CD4-positive, alpha-beta T cell treated with Interleukin-6 at 100 ng/mL for 8 hours (primary cell): ENCODE measurements at regions not wholly inside any gene's neighbourhood (a gene's known extent, or its start where the extent isn't known, plus 50 kb on each side); places are given as distances from the start of the nearest gene placed in this dataset.
"Not testable (repeated sequence)": the region's sequence is repeated elsewhere in the genome, so short reads cannot be mapped to it uniquely, and the experiment has no call there.

ENCODE experiments used
- DNase-seq: peaks from one replicate; pipeline ENCODE4 v3.0.0-alpha.2; 2020; ENCODE audit warnings: mixed read lengths, low spot score

DNA sequence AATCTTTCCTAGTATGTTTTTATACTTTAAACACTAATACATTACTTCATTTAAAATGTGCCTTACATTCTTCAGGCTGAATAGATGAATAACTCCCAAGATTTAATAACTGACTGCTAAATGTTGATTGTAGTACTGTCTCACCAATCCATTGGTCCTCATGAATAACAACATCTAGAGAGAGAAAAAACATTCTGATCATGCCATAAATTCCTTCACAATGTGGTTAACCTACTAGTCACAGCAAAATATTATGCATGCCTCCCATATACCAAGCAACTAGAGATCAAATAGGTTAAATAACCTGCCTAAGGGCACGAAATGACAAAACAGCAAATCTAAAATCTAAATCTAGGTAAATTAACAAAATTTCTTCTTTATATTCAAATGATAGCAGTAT, 66.2 kb downstream of the SYT15 start:
- not testable (repeated sequence) for DNase-seq

DNA sequence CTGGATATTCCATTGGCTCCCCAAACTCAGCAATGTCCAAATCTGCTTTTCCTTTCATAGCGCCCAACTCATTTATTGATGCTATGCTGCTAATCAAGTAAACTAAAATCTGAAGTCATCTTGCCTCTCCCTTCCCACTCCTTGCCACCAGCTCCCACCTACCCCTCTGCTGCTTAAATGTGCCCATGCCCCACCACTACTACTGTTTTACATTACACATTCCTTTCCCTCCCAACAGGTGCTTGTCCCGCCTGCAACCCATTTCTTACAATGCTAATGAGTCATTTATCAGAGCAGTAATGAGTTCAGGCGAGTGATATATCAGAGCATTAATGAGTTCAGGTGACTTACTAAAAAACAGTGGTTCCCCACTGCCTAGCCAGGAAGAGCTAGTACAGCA, 67.2 kb downstream of the SYT15 start:
- not testable (repeated sequence) for DNase-seq

DNA sequence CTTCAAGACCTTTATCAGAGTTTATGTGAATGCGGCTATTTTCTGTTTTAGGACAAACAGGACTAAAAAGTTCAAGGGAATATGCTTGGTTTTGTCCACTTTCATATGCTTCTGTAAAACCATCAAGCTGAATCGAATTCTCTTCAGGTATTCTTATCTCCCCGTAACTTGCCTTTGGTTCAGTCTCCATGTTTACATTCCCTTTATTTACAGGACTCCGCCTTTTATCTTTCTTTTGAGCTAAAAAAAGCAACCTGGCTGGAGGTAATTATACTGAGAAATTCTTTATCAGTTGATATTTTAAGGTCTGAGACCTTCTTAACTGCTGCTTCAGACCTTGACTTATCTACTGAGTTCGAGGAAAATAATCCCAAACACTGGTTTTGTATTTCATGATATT, 72.0 kb downstream of the SYT15 start:
- not testable (repeated sequence) for DNase-seq

DNA sequence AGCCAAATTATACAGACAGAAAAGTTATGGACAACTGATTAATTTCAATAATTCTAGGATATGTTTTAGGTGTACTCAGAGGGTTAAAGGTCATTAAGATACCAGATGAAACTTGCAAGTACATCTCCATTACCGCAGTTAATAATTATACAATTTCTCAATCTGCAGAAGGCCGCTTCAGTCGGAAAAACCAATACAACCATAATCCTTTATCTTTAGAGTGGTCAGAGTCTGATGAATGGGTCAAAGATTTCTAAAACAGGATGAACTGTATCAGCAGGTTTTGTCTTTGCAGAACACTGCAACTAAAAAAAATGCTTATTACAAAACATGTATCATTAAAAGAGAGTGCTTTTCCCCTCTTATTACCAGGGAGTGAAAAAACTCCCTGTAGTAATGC, 78.5 kb downstream of the SYT15 start:
- not testable (repeated sequence) for DNase-seq

DNA sequence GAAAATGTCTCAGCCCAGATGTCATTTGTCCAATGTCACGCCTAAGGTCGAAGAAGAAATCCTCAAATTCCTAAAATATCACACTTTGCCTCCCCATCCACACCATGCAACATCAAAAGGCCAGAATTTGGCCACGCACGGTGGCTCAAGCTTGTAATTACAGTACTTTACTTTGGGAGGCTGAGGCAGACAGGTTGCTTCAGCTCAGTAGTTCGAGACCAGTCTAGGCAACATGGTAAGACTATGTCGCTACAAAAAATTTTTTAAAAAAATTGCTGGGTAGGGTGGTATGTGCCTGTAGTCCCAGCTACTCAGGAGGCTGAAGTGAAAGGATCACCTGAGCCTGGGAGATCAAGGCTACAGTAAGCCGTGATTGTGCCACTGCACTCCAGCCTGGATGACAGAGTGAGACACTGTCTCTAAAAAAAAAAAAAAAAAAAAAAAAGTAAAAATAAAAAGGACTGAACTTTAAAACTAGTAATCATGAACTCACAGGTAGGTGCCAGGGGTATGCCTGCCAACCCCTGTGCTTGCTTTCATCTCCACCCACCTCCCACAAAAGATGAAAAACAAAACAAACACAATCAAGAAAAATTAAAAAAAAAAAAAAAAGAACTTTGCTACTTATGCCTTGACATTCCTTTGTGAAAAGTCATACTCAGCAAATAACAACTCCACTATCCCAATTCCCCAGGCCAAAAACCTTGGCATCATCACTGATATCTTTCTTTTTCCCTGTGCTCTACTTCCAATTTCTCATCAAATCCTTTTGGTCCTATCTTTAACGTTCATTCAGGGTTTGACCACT, 81.3 kb downstream of the SYT15 start:
- DNase-seq, result not testable (repeated sequence)

DNA sequence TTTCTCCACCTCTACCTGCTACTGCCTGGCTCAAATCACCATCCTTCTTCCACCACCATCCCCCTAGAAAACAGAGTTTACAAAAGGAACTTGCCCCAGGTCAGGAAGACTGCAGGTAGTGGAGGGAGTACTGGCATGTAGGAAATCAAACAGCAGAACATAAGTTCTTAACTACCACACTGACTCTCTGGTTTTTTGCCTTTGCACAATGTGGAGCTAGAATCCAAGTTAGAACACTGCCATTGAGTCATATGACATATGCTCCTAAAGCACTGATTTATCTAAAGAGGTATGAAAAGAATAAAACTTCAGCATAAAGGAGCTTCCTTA, 81.9 kb downstream of the SYT15 start:
- DNase-seq, result not testable (repeated sequence)

DNA sequence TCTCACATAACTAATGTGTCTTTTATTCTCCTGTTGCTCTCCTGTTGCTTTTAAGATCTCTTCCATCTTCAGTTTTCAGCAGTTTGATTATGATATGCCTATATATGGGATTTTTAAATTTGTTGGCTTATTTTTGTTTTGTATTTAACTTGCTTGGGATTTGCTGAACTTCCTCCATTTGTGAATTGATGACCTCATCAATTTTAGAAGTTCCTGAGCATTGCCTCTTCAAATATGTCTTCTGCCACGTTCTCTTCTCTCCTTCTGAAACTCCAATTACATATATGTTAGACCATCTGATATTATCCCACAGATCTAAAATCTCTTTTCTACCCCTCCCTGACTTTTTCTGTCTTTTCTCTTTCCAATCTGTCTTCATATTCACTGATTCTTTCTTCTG, 86.6 kb downstream of the SYT15 start:
- not testable (repeated sequence) for DNase-seq

DNA sequence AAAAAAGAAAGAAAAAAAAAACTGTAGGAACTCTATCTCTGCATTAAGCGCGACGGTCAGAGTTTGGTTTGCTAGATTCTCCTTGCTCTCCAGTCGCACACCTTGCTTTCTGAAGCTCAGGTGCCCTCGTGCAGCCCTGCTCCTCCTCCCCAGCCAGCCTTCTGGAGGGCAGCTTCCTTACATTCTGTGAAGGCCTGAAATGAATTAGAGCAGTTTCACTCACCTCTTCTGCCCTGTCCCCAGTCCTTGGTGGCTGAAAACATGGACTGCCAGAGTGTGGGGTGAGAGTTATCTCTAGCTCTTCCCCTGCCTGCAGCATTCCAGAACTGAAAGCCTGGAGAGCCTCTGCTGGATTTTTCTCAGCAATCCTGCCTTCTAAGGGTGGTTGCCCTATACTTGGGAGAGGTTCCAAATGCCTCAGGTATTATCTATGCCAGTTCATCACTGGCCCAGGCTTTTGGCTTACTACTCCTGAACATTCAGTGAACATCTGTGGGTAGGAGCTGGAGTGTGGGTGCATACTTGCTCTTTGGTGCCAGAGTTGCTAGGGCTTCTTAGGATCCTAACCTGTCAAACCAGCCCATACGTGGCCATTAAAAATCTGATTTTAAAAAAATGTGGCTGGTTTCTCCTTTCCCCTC, 89.5 kb downstream of the SYT15 start:
- DNase-seq, result not testable (repeated sequence)

DNA sequence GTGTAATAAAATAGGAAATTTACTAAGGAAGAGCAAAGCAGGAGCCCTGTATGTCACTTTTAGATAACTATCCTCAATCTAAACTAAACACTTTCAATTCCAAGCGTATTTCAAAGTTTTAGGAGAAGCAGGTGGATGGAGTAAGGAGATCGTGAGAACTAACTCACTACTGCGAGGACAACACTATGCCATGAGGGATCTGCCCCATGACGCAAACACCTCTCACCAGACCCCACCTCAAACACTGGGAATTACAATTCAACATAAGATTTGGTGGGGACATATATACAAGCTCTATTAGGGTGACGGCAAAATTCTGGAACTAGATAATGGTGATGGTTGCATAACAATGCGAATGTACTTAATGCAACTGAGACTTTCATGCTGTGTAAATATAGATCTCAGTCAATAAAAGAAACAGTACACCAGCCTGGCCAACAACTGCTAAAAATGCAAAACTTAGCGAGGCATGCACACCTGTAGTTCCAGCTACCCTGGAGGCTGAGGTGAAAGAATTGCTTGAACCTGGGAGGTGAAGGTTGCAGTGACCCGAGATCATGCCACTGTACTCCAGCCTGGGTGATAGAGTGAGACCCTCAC, 99.0 kb downstream of the SYT15 start:
- DNase-seq, result not testable (repeated sequence)

DNA sequence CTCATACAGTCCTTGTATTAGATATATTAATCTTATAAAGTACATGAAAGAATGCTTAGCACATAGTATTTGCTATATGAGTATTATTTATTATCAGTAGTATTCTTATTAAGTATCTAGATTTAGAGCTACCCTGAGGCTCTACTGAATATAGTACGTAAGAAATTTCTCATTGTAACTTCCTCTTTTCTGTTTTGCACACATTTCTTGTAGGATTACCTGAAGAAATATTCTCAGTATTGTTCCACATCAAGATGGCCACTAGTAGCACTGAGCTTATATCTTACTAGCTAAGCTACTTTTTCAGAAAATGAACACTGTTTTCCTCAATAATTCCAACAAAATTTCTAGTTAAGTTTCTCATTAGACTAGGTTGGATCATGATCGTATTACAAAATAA, 112.5 kb downstream of the SYT15 start:
- DNase-seq, result not testable (repeated sequence)

DNA sequence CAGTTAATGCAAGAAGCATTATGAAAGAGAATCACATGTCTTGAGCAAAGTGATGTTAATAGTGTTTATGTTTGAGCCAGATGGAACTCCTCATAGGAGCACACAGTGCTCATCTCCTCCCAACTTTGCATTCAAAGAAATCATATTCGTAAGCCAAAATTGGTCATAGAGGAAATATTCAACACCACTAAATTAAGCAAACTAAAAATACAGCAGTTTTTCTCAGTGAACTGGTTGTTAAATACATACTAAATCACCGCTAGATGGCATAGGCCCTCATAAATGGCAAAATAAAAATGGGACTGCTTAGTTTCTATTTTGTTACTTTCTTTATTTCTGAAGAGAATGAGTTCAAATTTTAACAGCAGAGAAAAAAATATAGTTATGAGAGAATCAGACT, 114.3 kb downstream of the SYT15 start:
- not testable (repeated sequence) for DNase-seq

DNA sequence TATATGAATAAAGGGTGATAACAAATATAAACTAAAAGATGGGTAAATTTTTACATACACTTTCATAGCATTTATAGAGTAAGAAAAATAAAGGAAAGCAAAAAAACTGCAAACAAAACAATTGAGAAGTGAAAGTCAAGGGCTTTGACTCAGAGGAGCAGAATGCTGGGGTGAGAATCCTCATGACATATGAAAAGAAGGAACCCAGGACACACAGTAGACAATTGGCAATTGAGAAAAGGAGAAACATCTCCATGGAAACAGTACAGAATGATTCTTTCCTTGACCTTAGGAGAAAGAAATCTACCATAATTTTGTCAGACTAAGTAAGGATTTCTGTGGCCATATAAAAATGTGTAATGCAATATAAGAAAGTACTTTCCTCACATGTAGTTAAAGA, 138.3 kb downstream of the SYT15 start:
- not testable (repeated sequence) for DNase-seq

DNA sequence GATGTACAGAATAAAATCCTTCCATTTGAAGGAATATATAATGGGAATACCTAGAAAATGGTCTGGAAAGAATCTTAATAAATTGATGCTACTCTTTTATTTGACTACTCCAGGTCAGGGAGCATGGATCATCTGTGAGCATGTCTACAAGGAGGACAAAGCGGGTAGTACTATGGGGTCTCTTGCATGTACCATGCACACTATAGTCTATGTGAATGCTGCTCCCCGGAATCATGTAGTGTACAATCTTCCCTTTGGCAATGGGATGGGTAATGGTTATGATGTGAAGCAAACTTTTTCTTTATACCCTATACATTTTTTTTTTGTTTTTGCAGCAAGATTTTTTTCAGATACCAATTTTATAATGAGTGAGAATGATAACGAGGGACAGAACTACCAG, 139.1 kb downstream of the SYT15 start:
- DNase-seq, result not testable (repeated sequence)

DNA sequence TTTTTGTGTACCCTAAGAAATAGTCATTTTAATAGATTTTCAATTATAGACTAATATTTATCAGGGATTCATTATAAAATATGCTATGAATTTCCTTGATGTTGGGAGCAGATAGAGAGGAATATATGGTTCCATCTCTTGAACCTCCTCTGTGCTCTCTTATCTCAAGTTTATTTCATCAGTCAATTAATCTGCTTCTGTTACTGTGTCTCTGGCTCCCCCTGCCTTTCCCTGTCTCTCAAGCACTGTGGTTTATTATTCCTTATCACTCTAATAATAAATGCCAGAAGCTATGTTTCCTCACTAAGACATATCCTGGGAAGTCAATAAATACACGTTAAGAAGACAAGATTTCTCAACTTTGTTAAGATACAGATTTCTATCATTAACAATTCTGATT, 141.5 kb downstream of the SYT15 start:
- DNase-seq, result not testable (repeated sequence)

DNA sequence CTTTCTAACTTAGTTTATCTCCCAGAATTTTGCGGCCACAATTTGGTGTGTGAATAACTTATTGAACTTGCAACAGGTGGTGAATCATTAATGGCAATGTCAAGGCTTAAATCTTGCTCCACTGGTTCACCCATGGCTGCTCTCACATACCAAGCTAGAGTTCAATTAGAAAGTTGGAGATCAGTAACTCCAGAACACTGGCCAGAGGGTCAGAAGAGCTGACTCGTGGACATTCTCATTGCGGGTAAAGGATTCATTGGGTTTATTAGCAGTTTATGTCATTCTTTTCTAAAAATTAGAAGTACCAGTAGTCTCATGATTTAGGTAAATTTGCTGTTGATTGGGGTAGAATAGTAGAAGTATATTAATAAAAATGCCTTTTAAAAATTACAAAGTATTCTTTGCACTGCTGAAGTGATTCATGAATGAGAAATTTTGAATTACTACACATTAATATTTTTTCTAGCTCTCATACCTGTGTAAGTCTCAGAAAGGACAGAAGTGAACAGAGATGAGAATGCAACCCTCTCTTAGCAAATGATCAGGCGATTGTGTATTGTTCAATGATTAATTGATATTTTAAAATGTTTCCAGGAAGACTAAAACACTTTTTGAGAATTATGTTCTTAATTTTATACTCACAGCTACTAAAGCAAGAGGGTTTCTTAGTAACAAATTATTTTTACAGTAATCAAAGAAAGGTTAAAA, 142.0 kb downstream of the SYT15 start:
- DNase-seq, result not testable (repeated sequence)

DNA sequence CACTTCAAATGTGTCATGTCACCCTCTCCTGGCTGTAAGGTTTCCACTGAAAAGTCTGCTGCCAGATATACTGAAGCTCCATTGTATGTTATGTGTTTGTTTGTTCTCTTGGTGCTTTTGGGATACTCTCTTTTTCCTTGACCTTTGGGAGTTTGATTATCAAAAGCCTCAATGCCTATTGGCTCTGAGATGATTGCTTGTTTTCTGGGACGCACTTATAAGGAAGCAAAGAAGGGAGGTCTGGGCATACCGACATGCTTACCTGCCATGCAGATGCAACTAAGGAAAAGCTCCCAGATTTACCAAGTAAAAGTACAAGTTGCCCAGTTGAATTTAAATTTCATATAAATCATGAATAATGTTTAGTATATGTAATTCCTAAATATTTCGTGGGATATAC, 145.3 kb downstream of the SYT15 start:
- not testable (repeated sequence) for DNase-seq

DNA sequence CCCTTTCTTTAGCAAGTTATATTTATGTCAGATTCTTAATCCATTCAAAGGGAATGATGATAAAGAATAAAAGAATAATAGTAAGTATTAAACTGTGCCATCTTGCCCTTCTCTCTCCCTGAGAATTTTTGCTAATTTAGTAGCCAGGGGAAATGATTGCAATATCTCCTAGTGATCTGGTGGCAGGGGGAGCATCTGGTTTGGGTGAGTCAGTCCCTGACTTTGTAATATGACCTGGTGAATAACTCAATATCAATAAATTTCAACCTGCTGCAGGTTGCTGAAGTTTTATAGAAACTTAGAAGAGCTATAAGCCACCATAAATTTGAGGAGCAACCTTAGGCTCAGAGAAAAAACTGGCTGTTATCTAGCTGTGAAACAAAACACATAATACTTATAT, 149.4 kb downstream of the SYT15 start:
- DNase-seq, result not testable (repeated sequence)

DNA sequence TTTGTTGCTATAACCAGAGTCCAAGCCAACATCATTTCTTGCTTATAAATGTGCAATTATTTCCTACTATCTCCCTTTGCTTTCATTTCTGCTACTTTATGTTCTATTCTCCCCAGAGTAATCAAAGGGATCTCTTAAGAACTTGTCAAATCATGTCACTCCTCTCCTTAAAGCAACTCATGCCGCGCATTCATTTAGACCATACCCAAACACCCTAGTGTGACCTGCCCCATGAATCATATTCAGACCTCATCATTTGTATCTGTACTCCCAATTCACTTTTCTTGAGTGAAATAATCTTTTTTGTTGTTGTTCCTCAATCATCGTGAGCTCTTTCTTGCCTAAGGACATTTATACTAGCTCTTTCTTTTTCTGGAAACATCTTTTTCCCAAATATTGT, 151.8 kb downstream of the SYT15 start:
- DNase-seq, result not testable (repeated sequence)

DNA sequence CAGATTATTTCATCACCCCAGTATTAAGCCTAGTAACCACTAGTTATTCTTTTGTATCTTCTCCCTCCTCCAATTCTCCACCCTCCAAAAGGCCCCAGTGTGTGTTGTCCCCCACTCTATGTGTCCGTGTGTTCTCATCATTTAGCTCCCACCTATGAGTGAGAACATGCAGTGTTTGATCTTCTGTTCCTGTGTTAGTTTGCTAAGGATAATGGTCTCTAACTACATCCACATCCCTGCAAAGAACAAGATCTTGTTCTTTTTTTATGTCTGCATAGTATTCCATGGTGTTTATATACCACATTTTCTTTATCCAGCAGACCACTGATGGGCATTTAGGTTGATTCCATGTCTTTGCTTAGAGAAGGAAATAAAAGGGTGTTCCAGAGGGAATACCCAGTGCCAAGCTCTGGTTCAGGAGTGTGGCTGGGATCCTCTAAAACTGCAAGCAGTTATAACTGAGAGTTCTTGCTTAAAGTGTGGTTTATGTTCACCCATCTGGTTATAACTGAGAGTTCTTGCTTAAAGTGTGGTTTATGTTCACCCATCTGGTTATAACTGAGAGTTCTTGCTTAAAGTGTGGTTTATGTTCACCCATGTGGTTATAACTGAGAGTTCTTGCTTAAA, 154.8 kb downstream of the SYT15 start:
- DNase-seq, result not testable (repeated sequence)

DNA sequence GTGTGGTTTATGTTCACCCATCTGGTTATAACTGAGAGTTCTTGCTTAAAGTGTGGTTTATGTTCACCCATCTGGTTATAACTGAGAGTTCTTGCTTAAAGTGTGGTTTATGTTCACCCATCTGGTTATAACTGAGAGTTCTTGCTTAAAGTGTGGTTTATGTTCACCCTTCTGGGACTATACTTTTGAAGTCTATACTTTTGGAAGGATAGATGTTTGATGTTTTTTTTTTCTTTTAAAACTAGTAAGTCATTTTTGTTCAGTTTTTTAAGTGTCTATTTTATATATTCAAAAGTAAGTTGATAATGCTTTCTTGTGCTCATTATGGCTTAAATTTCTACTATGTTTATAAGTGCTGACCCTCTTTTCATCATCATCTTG, 155.3 kb downstream of the SYT15 start:
- not testable (repeated sequence) for DNase-seq

DNA sequence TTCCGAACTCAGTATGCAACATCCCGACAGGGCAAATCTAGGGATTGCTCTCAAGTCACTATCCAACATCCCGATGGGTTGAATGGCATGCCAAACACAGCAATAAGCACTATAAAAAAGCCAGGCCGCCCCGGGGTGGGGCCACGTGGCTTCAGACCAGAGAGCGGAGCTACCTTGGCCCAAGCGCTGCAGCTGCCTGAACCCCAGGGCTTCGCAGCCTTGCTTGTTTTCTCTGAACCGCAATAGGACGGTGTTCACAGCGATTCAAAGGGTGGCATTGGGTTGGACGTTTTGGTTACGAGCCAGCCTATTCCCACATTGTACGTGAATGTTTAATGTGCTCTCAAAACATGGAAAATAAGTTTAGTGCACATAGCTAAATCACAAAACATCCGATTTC, 161.0 kb downstream of the SYT15 start:
- not testable (repeated sequence) for DNase-seq

DNA sequence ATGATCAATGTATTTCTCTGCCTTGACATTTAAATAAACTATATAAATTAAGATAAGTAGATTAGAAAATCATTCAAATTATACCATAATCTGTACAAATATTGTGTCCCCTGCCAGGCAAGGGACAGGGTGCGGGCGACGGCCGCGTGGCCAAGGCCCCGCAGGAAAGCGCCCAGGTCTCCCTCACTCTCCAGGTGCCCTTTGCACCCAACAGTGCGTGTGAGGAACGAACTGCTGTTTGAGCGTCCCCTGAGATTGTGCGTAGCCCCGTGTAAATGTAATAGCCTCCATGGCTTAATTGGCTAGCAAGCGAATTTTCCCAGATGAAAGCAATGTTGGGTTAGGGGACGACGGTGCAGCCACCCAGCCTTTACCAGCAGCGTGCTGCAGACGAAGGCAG, 161.4 kb downstream of the SYT15 start:
- DNase-seq, result not testable (repeated sequence)
